Sigmoid colon (tissue), 4 donors: ENCODE measurements at regions not wholly inside any gene's neighbourhood (a gene's known extent, or its start where the extent isn't known, plus 50 kb on each side); places are given as distances from the start of the nearest gene placed in this dataset.

Experiments
- CTCF ChIP-seq, 4 experiments: fragments of 450-650 bp in 3 of 4; fragments of 200-600 bp in 1 of 4; IDR thresholded peaks; one replicate each; pipeline ENCODE4 v1.5.1; 2016 to 2019; ENCODE audit warnings: antibody characterized with exemption in 4 of 4, mild to moderate bottlenecking in 3 of 4, moderate library complexity in 2 of 4
- EP300 ChIP-seq, 4 donors: sonication (generic); formaldehyde crosslinking; IDR thresholded peaks; one replicate each; pipeline ENCODE4 v1.6.1; 2017; ENCODE audit warnings: antibody characterized with exemption in 4 of 4
- POLR2A ChIP-seq, 2 donors: fragments of 450-650 bp; IDR thresholded peaks; one replicate each; pipeline ENCODE4 v1.6.1; 2016; ENCODE audit warnings: antibody characterized with exemption in 2 of 2, mild to moderate bottlenecking in 2 of 2, moderate library complexity in 2 of 2

DNA sequence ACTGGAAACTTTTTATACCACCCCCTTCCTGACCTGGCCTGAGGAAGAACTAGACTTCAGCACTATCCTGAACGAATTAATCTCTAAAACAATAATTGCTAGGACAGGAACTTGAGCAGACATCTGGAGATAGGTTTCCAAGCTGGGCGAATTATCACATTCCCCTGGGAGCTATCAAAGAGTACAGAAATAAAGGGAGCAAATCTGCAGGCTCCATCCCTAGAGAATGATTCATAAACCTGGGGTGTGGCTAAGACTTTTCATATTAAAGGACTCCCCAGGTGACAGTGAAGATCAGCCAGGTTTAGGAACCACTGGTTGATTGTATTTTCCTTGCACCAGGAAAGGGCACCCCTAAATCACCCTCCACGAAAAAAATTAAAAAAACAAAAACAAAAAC is 105.6 kb upstream of the NOL4 start:
- no peak for TF ChIP-seq EP300 (IDR thresholded peaks at IDR 0.05)
- no peak for TF ChIP-seq POLR2A (IDR thresholded peaks at IDR 0.05)
- no peak for TF ChIP-seq CTCF (IDR thresholded peaks at IDR 0.05)
